ENCODE measurements at regions not wholly inside any gene's neighbourhood (a gene's known extent, or its start where the extent isn't known, plus 50 kb on each side); places are given as distances from the start of the nearest gene placed in this dataset.

DNA sequence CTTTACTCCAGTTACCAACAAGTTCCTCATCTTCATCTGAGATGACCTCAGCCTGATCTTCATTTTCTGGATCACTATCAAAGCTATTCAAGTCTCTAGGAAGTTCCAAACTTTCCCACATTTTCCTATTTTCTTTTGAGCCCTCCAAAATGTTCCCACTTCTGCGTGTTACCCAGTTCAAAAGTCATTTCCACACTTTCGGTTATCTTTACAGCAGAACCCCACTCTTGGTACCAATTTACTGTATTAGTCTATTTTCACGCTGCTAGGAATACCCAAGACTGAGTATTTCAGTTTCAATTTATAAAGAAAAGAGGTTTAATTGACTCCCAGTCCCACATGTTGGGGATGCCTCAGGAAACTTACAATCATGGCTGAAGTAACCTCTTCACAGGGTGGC is 274.3 kb downstream of the FGF9 start:
- Histone ChIP-seq H3K36me3 (no peaks in the 10 kb centered on the region), H3K4me1 (no peaks in the 10 kb centered on the region), H3K4me3 (no peak overlapping the region), H3K9me3 (peaks cover 11 to 18% of the 10 kb centered on the region in 2 donors), H3K27me3 (no peaks in the 10 kb centered on the region), H3K27ac (no peak overlapping the region)
- intact Hi-C loops (cut with DNase I; ENCODE audit: low total_unique reads) = no loop called here
- DNase-seq (ENCODE audit: low spot score in 2 of 2) = no peak
- TF ChIP-seq POLR2A (IDR thresholded peaks at IDR 0.05) (no peak), POLR2AphosphoS5 (IDR thresholded peaks at IDR 0.05) (no peak)
- TF ChIP-seq, protein P1, sequence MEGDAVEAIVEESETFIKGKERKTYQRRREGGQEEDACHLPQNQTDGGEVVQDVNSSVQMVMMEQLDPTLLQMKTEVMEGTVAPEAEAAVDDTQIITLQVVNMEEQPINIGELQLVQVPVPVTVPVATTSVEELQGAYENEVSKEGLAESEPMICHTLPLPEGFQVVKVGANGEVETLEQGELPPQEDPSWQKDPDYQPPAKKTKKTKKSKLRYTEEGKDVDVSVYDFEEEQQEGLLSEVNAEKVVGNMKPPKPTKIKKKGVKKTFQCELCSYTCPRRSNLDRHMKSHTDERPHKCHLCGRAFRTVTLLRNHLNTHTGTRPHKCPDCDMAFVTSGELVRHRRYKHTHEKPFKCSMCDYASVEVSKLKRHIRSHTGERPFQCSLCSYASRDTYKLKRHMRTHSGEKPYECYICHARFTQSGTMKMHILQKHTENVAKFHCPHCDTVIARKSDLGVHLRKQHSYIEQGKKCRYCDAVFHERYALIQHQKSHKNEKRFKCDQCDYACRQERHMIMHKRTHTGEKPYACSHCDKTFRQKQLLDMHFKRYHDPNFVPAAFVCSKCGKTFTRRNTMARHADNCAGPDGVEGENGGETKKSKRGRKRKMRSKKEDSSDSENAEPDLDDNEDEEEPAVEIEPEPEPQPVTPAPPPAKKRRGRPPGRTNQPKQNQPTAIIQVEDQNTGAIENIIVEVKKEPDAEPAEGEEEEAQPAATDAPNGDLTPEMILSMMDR (IDR thresholded peaks at IDR 0.05) = no peak

GRCh38 chr13:21946964-21947363 is 276.1 kb downstream of the FGF9 start:
- TF ChIP-seq, protein P1 (IDR thresholded peaks at IDR 0.05) = no peak
- TF ChIP-seq POLR2AphosphoS5 (IDR thresholded peaks at IDR 0.05) (no peak), POLR2A (IDR thresholded peaks at IDR 0.05) (no peak)
- intact Hi-C loops (cut with DNase I; ENCODE audit: low total_unique reads) = no loop called here
- no peaks in the 10 kb centered on the region for H3K27me3 ChIP-seq
- H3K36me3 ChIP-seq = no peaks in the 10 kb centered on the region
- no peak for DNase-seq (ENCODE audit: low spot score in 2 of 2)
- H3K4me1 ChIP-seq = no peaks in the 10 kb centered on the region
- no peak overlapping the region for H3K27ac ChIP-seq
- H3K9me3 ChIP-seq = peaks cover 11 to 18% of the 10 kb centered on the region in 2 donors
- H3K4me3 ChIP-seq = no peak overlapping the region

DNA sequence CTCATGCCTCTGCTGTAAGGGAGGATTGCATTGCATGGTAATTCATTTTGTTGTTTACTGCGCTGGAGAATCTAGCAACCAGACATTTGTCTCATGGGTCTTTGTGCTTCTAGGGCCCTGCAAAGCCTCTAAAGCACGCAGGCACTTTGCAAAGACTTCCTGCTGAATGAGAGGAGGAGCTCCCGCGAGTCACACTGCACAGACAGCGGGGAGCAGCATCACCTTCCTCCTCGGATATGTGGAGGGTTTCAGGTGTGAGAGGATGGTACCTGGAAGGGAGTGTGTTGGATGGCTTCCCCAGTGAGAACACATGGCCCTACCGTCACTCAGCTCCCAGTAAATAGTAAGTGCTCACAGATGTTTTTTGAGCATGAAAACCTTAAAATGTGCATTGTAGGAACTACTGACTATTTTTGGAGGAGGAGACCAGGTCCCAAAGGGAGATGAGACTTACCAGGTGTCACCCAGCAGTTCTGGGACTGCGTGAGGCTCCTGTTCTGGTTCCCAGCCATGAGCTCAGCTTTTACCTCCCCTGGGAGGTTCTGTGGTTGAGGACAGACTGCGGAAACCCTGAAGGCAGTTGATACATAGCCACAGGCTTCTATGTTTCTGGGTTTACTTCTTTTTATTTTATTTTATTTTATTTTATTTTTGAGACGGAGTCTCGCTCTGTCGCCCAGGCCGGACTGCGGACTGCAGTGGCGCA is 278.0 kb downstream of the FGF9 start:
- TF ChIP-seq POLR2A (IDR thresholded peaks at IDR 0.05) (no peak), POLR2AphosphoS5 (IDR thresholded peaks at IDR 0.05) (no peak)
- TF ChIP-seq, protein P1 (IDR thresholded peaks at IDR 0.05) = no peak
- H3K4me3 ChIP-seq = no peak overlapping the region
- H3K27me3 ChIP-seq = no peaks in the 10 kb centered on the region
- H3K4me1 ChIP-seq = no peaks in the 10 kb centered on the region
- intact Hi-C loops (cut with DNase I; ENCODE audit: low total_unique reads) = no loop called here
- peaks cover 11 to 16% of the 10 kb centered on the region in 2 donors for H3K9me3 ChIP-seq
- H3K27ac ChIP-seq = no peak overlapping the region
- DNase-seq (ENCODE audit: low spot score in 2 of 2) = no peak
- H3K36me3 ChIP-seq = no peaks in the 10 kb centered on the region

- no peak for DNase-seq (ENCODE audit: low spot score in 2 of 2)
- Histone ChIP-seq H3K36me3 (no peaks in the 10 kb centered on the region), H3K9me3 (peaks cover under 1 to 6% of the 10 kb centered on the region in 2 donors), H3K27ac (no peak overlapping the region), H3K27me3 (no peaks in the 10 kb centered on the region), H3K4me3 (no peak overlapping the region), H3K4me1 (no peaks in the 10 kb centered on the region)
- TF ChIP-seq, protein P1 (IDR thresholded peaks at IDR 0.05) = no peak
- TF ChIP-seq POLR2AphosphoS5 (IDR thresholded peaks at IDR 0.05) (no peak), POLR2A (IDR thresholded peaks at IDR 0.05) (no peak)
- intact Hi-C loops (cut with DNase I; ENCODE audit: low total_unique reads) = no loop called here
These were observed 279.1 kb downstream of the FGF9 start for GRCh38 chr13:21949818-21950429.

DNA sequence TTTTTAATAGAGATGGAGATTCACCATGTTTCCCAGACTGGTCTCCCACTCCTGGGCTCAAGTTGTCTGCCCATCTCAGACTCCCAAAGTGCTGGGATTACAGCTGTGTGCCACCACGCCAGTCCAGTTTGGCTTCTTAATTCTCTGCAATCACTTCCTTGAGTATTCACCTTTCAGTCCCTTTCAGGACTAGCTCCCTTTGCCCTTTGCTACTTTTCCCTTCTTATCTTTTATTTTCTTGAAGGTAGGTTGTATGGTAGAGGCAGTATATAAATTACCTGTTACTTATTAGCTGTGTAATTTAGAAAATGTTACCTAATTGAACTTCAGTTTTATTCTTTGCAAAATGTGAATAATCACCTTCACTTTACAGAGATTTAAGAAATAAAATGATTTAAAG is 285.8 kb downstream of the FGF9 start:
- Histone ChIP-seq H3K4me1 (no peaks in the 10 kb centered on the region), H3K27me3 (no peaks in the 10 kb centered on the region), H3K27ac (no peak overlapping the region), H3K9me3 (peaks cover 0 to under 1% of the 10 kb centered on the region in 2 donors), H3K4me3 (no peak overlapping the region), H3K36me3 (no peaks in the 10 kb centered on the region)
- TF ChIP-seq, protein P1 (IDR thresholded peaks at IDR 0.05) = no peak
- TF ChIP-seq POLR2AphosphoS5 (IDR thresholded peaks at IDR 0.05) = no peak
- TF ChIP-seq POLR2A (IDR thresholded peaks at IDR 0.05) = no peak
- no peak for DNase-seq (ENCODE audit: low spot score in 2 of 2)
- intact Hi-C loops (cut with DNase I; ENCODE audit: low total_unique reads) = no loop called here
